ENCODE measurements at regions not wholly inside any gene's neighbourhood (a gene's known extent, or its start where the extent isn't known, plus 50 kb on each side); places are given as distances from the start of the nearest gene placed in this dataset.

DNA sequence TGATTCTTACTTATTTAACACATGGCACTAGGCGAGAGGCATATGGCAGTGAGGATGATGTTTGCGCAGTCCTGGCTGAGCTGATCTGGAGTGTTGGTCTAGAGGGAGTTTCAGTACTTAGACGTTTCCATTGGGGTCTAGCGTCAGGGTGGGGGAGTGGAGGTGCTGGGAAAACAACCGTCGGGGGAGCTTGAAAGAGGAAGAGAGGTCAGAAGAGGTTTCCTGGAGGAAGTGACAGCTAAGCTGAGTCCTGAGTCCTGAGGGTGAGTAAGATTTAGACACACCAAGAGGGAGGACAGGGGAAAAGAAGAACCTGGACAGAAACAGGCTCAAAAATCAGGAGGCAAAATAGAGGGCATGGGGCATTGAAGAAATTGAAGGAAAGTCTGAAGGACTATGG, 81.4 kb downstream of the ALOX5AP start:
- intact Hi-C loops (cut with micrococcal nuclease; ENCODE audit: unreplicated experiment), result no loop called here
- H2AFZ ChIP-seq (ENCODE audit: control insufficient read depth, low read depth, low read length), result no peak overlapping the region
- ATAC-seq (no peak), FAIRE-seq (no peak), DNase-seq (ENCODE audit: low read depth, low spot score) (no peak)
- H3K27me3 ChIP-seq (replicated peaks in 1 of 2; ENCODE audit: control insufficient read depth in 2 of 2, insufficient read depth in 2 of 2, low read length in 1 of 2), result no peaks in the 10 kb centered on the region; a peak in 2 of 4 replicates
- H3K36me3 ChIP-seq (ENCODE audit: control insufficient read depth in 2 of 2, insufficient read depth in 2 of 2, low read length in 1 of 2), result no peaks in the 10 kb centered on the region
- ChIA-PET POLR2A (no interaction called here), RAD21 (ENCODE audit: unreplicated experiment) (no interaction called here), SMC1A (ENCODE audit: uncharacterized antibody, unreplicated experiment) (no interaction called here), CTCF (interaction anchor here (2.9 to 3.4 kb wide), 2 partner anchors 13 to 228 kb away, joined by 8 to 12 read pairs; no protein-coding TSS in a partner anchor)
- in situ Hi-C loops (cut with MboI), result no loop called here
- BruUV-seq (replicated peaks), result no TSS peak
- H3K4me1 ChIP-seq (ENCODE audit: control insufficient read depth, insufficient read depth, low read length), result no peaks in the 10 kb centered on the region
- no peaks in the 10 kb centered on the region for H4K20me1 ChIP-seq (ENCODE audit: control insufficient read depth, insufficient read depth)
- H3K9me3 ChIP-seq (replicated peaks; ENCODE audit: control insufficient read depth, insufficient read depth, low read length), result no peaks in the 10 kb centered on the region
- no peaks in the 10 kb centered on the region for H3K79me2 ChIP-seq (ENCODE audit: control insufficient read depth, insufficient read depth, low read length)
- H3K4me3 ChIP-seq, result no peak overlapping the region
- TF ChIP-seq CHD4 (IDR thresholded peaks at IDR 0.05) (no peak), SIX5 (IDR thresholded peaks at IDR 0.05; ENCODE audit: low read depth, low read length, severe bottlenecking) (no peak), TAF1 (IDR thresholded peaks at IDR 0.05; ENCODE audit: borderline replicate concordance, low read depth, low read length) (no peak), YY1 (IDR thresholded peaks at IDR 0.05; ENCODE audit: low read depth, low read length) (no peak)
- TF ChIP-seq, protein P1, sequence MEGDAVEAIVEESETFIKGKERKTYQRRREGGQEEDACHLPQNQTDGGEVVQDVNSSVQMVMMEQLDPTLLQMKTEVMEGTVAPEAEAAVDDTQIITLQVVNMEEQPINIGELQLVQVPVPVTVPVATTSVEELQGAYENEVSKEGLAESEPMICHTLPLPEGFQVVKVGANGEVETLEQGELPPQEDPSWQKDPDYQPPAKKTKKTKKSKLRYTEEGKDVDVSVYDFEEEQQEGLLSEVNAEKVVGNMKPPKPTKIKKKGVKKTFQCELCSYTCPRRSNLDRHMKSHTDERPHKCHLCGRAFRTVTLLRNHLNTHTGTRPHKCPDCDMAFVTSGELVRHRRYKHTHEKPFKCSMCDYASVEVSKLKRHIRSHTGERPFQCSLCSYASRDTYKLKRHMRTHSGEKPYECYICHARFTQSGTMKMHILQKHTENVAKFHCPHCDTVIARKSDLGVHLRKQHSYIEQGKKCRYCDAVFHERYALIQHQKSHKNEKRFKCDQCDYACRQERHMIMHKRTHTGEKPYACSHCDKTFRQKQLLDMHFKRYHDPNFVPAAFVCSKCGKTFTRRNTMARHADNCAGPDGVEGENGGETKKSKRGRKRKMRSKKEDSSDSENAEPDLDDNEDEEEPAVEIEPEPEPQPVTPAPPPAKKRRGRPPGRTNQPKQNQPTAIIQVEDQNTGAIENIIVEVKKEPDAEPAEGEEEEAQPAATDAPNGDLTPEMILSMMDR (IDR thresholded peaks at IDR 0.05 in 2 of 3, conservative IDR thresholded peaks at IDR 0.05 in 1 of 3; ENCODE audit: control insufficient read depth in 2 of 3, extremely low read depth in 1 of 3, insufficient read depth in 1 of 3, low read depth in 3 of 3, low read length in 3 of 3), result no peak
- TF ChIP-seq, protein P2, sequence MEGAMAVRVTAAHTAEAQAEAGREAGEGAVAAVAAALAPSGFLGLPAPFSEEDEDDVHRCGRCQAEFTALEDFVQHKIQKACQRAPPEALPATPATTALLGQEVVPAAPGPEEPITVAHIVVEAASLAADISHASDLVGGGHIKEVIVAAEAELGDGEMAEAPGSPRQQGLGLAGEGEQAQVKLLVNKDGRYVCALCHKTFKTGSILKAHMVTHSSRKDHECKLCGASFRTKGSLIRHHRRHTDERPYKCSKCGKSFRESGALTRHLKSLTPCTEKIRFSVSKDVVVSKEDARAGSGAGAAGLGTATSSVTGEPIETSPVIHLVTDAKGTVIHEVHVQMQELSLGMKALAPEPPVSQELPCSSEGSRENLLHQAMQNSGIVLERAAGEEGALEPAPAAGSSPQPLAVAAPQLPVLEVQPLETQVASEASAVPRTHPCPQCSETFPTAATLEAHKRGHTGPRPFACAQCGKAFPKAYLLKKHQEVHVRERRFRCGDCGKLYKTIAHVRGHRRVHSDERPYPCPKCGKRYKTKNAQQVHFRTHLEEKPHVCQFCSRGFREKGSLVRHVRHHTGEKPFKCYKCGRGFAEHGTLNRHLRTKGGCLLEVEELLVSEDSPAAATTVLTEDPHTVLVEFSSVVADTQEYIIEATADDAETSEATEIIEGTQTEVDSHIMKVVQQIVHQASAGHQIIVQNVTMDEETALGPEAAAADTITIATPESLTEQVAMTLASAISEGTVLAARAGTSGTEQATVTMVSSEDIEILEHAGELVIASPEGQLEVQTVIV (IDR thresholded peaks at IDR 0.05; ENCODE audit: borderline replicate concordance, partially characterized antibody), result no peak
- no peak overlapping the region for H3K9ac ChIP-seq (ENCODE audit: control insufficient read depth, insufficient read depth, low read length)
- no peak overlapping the region for H3K4me2 ChIP-seq (ENCODE audit: control insufficient read depth, insufficient read depth)
- no peak overlapping the region for H3K27ac ChIP-seq (ENCODE audit: control insufficient read depth, insufficient read depth)
- WGBS (ENCODE audit: insufficient coverage, insufficient replicate concordance, low lambda C conversion rate, missing lambda C conversion rate), result 25% methylated on average over 6 of the region's 6 CpGs

All from GM12878 (cell line).